ENCODE measurements at regions not wholly inside any gene's neighbourhood (a gene's known extent, or its start where the extent isn't known, plus 50 kb on each side); places are given as distances from the start of the nearest gene placed in this dataset.

DNA sequence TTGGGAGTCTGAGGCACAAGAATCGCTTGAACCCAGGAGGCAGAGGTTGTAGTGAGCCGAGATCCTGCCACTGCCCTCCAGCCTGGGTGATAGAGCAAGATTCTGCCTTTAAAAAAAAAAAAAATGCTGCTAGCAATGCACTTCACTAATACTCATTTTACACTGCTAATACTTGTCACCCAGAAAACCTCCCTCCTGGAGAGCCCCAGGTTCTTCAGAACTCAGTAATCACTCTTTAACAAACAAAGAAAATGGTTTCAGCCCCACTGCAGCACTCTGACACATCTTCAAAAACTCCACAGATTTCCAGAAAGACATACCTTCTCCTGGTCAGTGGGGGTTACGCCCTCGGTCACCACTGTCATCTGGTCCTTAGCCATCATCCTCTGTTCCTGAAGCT, 366.7 kb downstream of the SHQ1 start:
- Histone ChIP-seq H4K8ac (ENCODE audit: low read depth, low read length) (no peak overlapping the region), H3K4me1 (ENCODE audit: control insufficient read depth, low read depth, low read length) (peaks cover 5% of the 10 kb centered on the region), H2AK5ac (ENCODE audit: low read length) (no peak overlapping the region), H3K27ac (ENCODE audit: low read depth, low read length) (no peak overlapping the region), H3K27me3 (ENCODE audit: insufficient read depth, low read length, poor library complexity) (no peaks in the 10 kb centered on the region), H3K23ac (ENCODE audit: low read length) (peak overlapping the region; percentile 45), H2BK15ac (replicated peaks; ENCODE audit: low read depth) (no peak overlapping the region), H3K79me1 (ENCODE audit: low read length) (no peaks in the 10 kb centered on the region), H3K18ac (ENCODE audit: low read length) (no peak overlapping the region), H3K9ac (ENCODE audit: low read length) (no peak overlapping the region), H3K4ac (ENCODE audit: low read depth, low read length) (no peak overlapping the region), H2BK120ac (ENCODE audit: low read depth, low read length) (no peak overlapping the region), H3K4me3 (ENCODE audit: low read length) (no peak overlapping the region), H3K79me2 (ENCODE audit: control insufficient read depth, insufficient read depth, low read length) (no peaks in the 10 kb centered on the region), H3K36me3 (ENCODE audit: control insufficient read depth, insufficient read depth, low read length) (no peaks in the 10 kb centered on the region), H4K5ac (ENCODE audit: low read length) (no peak overlapping the region), H2BK5ac (ENCODE audit: low read length) (no peak overlapping the region), H3K4me2 (ENCODE audit: low read length) (no peak overlapping the region), H3K56ac (ENCODE audit: low read length) (peak overlapping the region; percentile 49)
- no CpG with 5 or more reads among the region's 4 CpGs for WGBS (ENCODE audit: extremely low coverage, insufficient coverage, low lambda C conversion rate)
- DNase-seq, result no peak

DNA sequence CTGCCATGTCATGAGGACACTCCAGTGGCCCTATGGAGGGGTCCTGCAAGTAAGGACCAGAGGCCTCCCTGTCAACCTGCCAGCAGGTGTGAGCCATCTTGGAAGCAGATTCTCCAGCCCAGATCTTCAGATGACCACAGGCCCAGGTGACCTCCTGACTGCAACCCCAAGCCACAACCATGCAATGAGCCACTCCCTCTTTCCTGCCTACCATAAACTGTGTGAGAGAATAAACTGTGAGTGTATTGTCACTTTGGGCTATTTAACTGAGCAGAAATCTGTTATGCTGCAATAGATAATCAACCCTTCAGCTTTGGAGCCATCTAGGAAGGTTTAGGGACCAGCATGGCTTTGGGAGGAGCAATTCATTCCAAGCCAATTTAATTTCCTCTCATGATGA, 367.9 kb downstream of the SHQ1 start:
- H2BK120ac ChIP-seq (ENCODE audit: low read depth, low read length), result no peak overlapping the region
- no peak overlapping the region for H4K5ac ChIP-seq (ENCODE audit: low read length)
- H3K4ac ChIP-seq (ENCODE audit: low read depth, low read length), result no peak overlapping the region

GRCh38 chr3:72479651-72480215, 368.5 kb downstream of the SHQ1 start:
- no peak overlapping the region for H3K56ac ChIP-seq (ENCODE audit: low read length)
- H3K4me3 ChIP-seq (ENCODE audit: low read length), result no peak overlapping the region
- H2BK120ac ChIP-seq (ENCODE audit: low read depth, low read length), result no peak overlapping the region
- H4K8ac ChIP-seq (ENCODE audit: low read depth, low read length), result no peak overlapping the region
- no peaks in the 10 kb centered on the region for H3K79me2 ChIP-seq (ENCODE audit: control insufficient read depth, insufficient read depth, low read length)
- H3K4ac ChIP-seq (ENCODE audit: low read depth, low read length), result no peak overlapping the region
- H3K27me3 ChIP-seq (ENCODE audit: insufficient read depth, low read length, poor library complexity), result no peaks in the 10 kb centered on the region
- no peak overlapping the region for H3K9ac ChIP-seq (ENCODE audit: low read length)
- H3K27ac ChIP-seq (ENCODE audit: low read depth, low read length), result no peak overlapping the region
- no peak overlapping the region for H3K23ac ChIP-seq (ENCODE audit: low read length)
- H3K4me1 ChIP-seq (ENCODE audit: control insufficient read depth, low read depth, low read length), result peaks cover 5% of the 10 kb centered on the region
- H3K79me1 ChIP-seq (ENCODE audit: low read length), result no peaks in the 10 kb centered on the region
- H2AK5ac ChIP-seq (ENCODE audit: low read length), result no peak overlapping the region
- no peak overlapping the region for H2BK15ac ChIP-seq (replicated peaks; ENCODE audit: low read depth)
- no peak overlapping the region for H2BK5ac ChIP-seq (ENCODE audit: low read length)
- H4K5ac ChIP-seq (ENCODE audit: low read length), result no peak overlapping the region
- no peak for DNase-seq
- no peak overlapping the region for H3K18ac ChIP-seq (ENCODE audit: low read length)
- no peaks in the 10 kb centered on the region for H3K36me3 ChIP-seq (ENCODE audit: control insufficient read depth, insufficient read depth, low read length)
- no CpG with 5 or more reads among the region's 2 CpGs for WGBS (ENCODE audit: extremely low coverage, insufficient coverage, low lambda C conversion rate)
- no peak overlapping the region for H3K4me2 ChIP-seq (ENCODE audit: low read length)

More for the DNA sequence above, 367.9 kb downstream of the SHQ1 start:
- H3K79me2 ChIP-seq (ENCODE audit: control insufficient read depth, insufficient read depth, low read length), result no peaks in the 10 kb centered on the region
- no peak overlapping the region for H3K56ac ChIP-seq (ENCODE audit: low read length)
- H3K4me2 ChIP-seq (ENCODE audit: low read length), result no peak overlapping the region
- H2AK5ac ChIP-seq (ENCODE audit: low read length), result no peak overlapping the region
- H3K4me3 ChIP-seq (ENCODE audit: low read length), result no peak overlapping the region
- H3K23ac ChIP-seq (ENCODE audit: low read length), result no peak overlapping the region
- no peaks in the 10 kb centered on the region for H3K36me3 ChIP-seq (ENCODE audit: control insufficient read depth, insufficient read depth, low read length)
- H2BK5ac ChIP-seq (ENCODE audit: low read length), result no peak overlapping the region
- H4K8ac ChIP-seq (ENCODE audit: low read depth, low read length), result no peak overlapping the region
- no peak overlapping the region for H3K27ac ChIP-seq (ENCODE audit: low read depth, low read length)
- H3K9ac ChIP-seq (ENCODE audit: low read length), result no peak overlapping the region
- no peak for DNase-seq
- H3K27me3 ChIP-seq (ENCODE audit: insufficient read depth, low read length, poor library complexity), result no peaks in the 10 kb centered on the region
- H2BK15ac ChIP-seq (replicated peaks; ENCODE audit: low read depth), result no peak overlapping the region
- H3K4me1 ChIP-seq (ENCODE audit: control insufficient read depth, low read depth, low read length), result peaks cover 5% of the 10 kb centered on the region
- no peaks in the 10 kb centered on the region for H3K79me1 ChIP-seq (ENCODE audit: low read length)
- no peak overlapping the region for H3K18ac ChIP-seq (ENCODE audit: low read length)

- Histone ChIP-seq H2AK5ac (ENCODE audit: low read length) (no peak overlapping the region), H3K27me3 (ENCODE audit: insufficient read depth, low read length, poor library complexity) (no peaks in the 10 kb centered on the region), H3K79me2 (ENCODE audit: control insufficient read depth, insufficient read depth, low read length) (no peaks in the 10 kb centered on the region), H3K36me3 (ENCODE audit: control insufficient read depth, insufficient read depth, low read length) (no peaks in the 10 kb centered on the region), H2BK5ac (ENCODE audit: low read length) (no peak overlapping the region), H2BK15ac (replicated peaks; ENCODE audit: low read depth) (no peak overlapping the region), H3K4me1 (ENCODE audit: control insufficient read depth, low read depth, low read length) (no peaks in the 10 kb centered on the region), H3K4me2 (ENCODE audit: low read length) (no peak overlapping the region), H2BK120ac (ENCODE audit: low read depth, low read length) (no peak overlapping the region), H3K27ac (ENCODE audit: low read depth, low read length) (no peak overlapping the region), H3K4me3 (ENCODE audit: low read length) (no peak overlapping the region), H3K79me1 (ENCODE audit: low read length) (no peaks in the 10 kb centered on the region), H4K5ac (ENCODE audit: low read length) (no peak overlapping the region), H3K4ac (ENCODE audit: low read depth, low read length) (no peak overlapping the region), H3K18ac (ENCODE audit: low read length) (no peak overlapping the region), H3K9ac (ENCODE audit: low read length) (no peak overlapping the region), H3K56ac (ENCODE audit: low read length) (no peak overlapping the region), H3K23ac (ENCODE audit: low read length) (no peak overlapping the region), H4K8ac (ENCODE audit: low read depth, low read length) (no peak overlapping the region)
- DNase-seq, result no peak
Measured at GRCh38 chr3:72476139-72476483, 372.1 kb downstream of the SHQ1 start.

DNA sequence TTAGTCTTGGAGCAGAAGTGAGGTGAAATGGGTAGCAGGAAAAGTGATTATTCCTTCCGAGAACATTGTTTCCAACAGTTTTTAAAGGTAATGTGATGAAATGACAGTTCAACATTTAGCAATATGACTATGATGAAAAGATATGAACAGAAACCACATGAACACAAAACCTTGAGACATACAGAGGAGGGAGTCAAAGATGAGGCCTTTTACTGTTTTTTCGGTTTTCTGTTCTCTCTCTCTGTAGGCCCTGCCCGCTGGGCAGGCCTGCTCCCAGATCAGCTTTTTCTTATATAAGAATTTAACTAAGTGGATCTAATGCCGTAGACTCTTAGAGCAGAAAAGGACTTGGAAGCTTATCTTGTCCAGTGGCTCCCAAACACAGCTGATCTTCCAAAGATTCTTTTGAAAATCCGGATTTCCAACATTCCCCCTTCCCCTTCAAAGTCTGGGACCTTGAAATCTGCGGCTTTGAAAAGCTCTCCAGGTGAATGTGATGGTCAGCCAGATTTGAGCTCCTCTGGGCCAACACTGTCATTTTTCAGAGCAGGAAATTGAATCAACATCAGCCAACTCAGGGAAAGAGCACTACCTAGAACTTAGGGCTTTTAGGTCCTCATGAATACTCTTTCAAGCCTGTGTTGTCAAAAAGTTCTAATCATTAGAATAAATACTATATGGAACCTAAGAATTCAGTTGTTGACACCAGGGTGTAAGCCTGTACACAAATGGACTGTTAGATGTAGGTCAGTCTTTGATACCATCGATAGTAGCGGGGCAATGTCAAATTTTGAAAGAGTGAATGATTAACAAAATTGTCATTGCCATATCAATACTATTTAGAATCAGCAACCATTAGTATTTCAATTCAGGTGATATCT, 372.7 kb downstream of the SHQ1 start:
- H2AK5ac ChIP-seq (ENCODE audit: low read length), result no peak overlapping the region
- no CpG with 5 or more reads among the region's 8 CpGs for WGBS (ENCODE audit: extremely low coverage, insufficient coverage, low lambda C conversion rate)
- H2BK120ac ChIP-seq (ENCODE audit: low read depth, low read length), result no peak overlapping the region
- H3K27me3 ChIP-seq (ENCODE audit: insufficient read depth, low read length, poor library complexity), result no peaks in the 10 kb centered on the region
- H3K56ac ChIP-seq (ENCODE audit: low read length), result no peak overlapping the region
- H3K79me1 ChIP-seq (ENCODE audit: low read length), result no peaks in the 10 kb centered on the region
- H3K4me3 ChIP-seq (ENCODE audit: low read length), result no peak overlapping the region
- no peak for DNase-seq
- no peak overlapping the region for H2BK15ac ChIP-seq (replicated peaks; ENCODE audit: low read depth)
- no peak overlapping the region for H2BK5ac ChIP-seq (ENCODE audit: low read length)
- H3K23ac ChIP-seq (ENCODE audit: low read length), result no peak overlapping the region
- H3K36me3 ChIP-seq (ENCODE audit: control insufficient read depth, insufficient read depth, low read length), result no peaks in the 10 kb centered on the region
- H3K9ac ChIP-seq (ENCODE audit: low read length), result no peak overlapping the region
- no peak overlapping the region for H3K4me2 ChIP-seq (ENCODE audit: low read length)
- H4K5ac ChIP-seq (ENCODE audit: low read length), result no peak overlapping the region
- no peak overlapping the region for H3K4ac ChIP-seq (ENCODE audit: low read depth, low read length)
- no peaks in the 10 kb centered on the region for H3K4me1 ChIP-seq (ENCODE audit: control insufficient read depth, low read depth, low read length)
- no peak overlapping the region for H4K8ac ChIP-seq (ENCODE audit: low read depth, low read length)
- no peak overlapping the region for H3K18ac ChIP-seq (ENCODE audit: low read length)
- H3K79me2 ChIP-seq (ENCODE audit: control insufficient read depth, insufficient read depth, low read length), result no peaks in the 10 kb centered on the region
- H3K27ac ChIP-seq (ENCODE audit: low read depth, low read length), result no peak overlapping the region

GRCh38 chr3:72474775-72475174, 373.5 kb downstream of the SHQ1 start:
- Histone ChIP-seq H3K79me1 (ENCODE audit: low read length) (no peaks in the 10 kb centered on the region), H4K5ac (ENCODE audit: low read length) (no peak overlapping the region), H3K27me3 (ENCODE audit: insufficient read depth, low read length, poor library complexity) (no peaks in the 10 kb centered on the region), H2BK120ac (ENCODE audit: low read depth, low read length) (no peak overlapping the region), H3K23ac (ENCODE audit: low read length) (no peak overlapping the region), H3K56ac (ENCODE audit: low read length) (no peak overlapping the region), H2BK15ac (replicated peaks; ENCODE audit: low read depth) (no peak overlapping the region), H3K9ac (ENCODE audit: low read length) (no peak overlapping the region), H3K27ac (ENCODE audit: low read depth, low read length) (no peak overlapping the region), H3K4me2 (ENCODE audit: low read length) (no peak overlapping the region), H4K8ac (ENCODE audit: low read depth, low read length) (no peak overlapping the region), H3K4me3 (ENCODE audit: low read length) (no peak overlapping the region), H3K4me1 (ENCODE audit: control insufficient read depth, low read depth, low read length) (no peaks in the 10 kb centered on the region), H3K36me3 (ENCODE audit: control insufficient read depth, insufficient read depth, low read length) (no peaks in the 10 kb centered on the region), H3K79me2 (ENCODE audit: control insufficient read depth, insufficient read depth, low read length) (no peaks in the 10 kb centered on the region), H3K4ac (ENCODE audit: low read depth, low read length) (no peak overlapping the region), H2BK5ac (ENCODE audit: low read length) (no peak overlapping the region), H3K18ac (ENCODE audit: low read length) (no peak overlapping the region), H2AK5ac (ENCODE audit: low read length) (no peak overlapping the region)
- WGBS (ENCODE audit: extremely low coverage, insufficient coverage, low lambda C conversion rate), result no CpG with 5 or more reads among the region's 4 CpGs
- no peak for DNase-seq

All from mesendoderm (in vitro differentiated cells).